SK-N-SH treated with all-trans-retinoic acid at 6 μM for 48 hours (cell line): ENCODE measurements at regions not wholly inside any gene's neighbourhood (a gene's known extent, or its start where the extent isn't known, plus 50 kb on each side); places are given as distances from the start of the nearest gene placed in this dataset.

Experiments used
- OSR1 ChIP-seq: fragments of 250-450 bp; sonication (Bioruptor Pico); IDR thresholded peaks from 2 replicates; pipeline ENCODE4 v1.8.0; 2022; ENCODE audit warnings: moderate library complexity, mild to moderate bottlenecking, inconsistent platforms
- PATZ1 ChIP-seq: fragments of 250-450 bp; sonication (Bioruptor Pico); IDR thresholded peaks from 2 replicates; pipeline ENCODE4 v1.8.0; 2020; ENCODE audit warnings: mild to moderate bottlenecking, moderate library complexity, borderline replicate concordance
- RARB ChIP-seq: fragments of 250-450 bp; sonication (Bioruptor Pico); IDR thresholded peaks from 2 replicates; pipeline ENCODE4 v1.8.0; 2021; ENCODE audit warnings: mild to moderate bottlenecking, moderate library complexity
- ZFP30 ChIP-seq: fragments of 450-650 bp; formaldehyde crosslinking; IDR thresholded peaks from 2 replicates; pipeline ENCODE4 v1.5.0; 2022; ENCODE audit warnings: mild to moderate bottlenecking, moderate library complexity
- TF ChIP-seq, protein P1 (sequence below): fragments of 250-450 bp; sonication (Bioruptor Pico); IDR thresholded peaks from 2 replicates; pipeline ENCODE4 v1.5.1; 2020; ENCODE audit warnings: low read depth, mild to moderate bottlenecking, moderate library complexity

GRCh38 chr14:84068288-84068687, 1461.7 kb upstream of the FLRT2 start:
- TF ChIP-seq ZFP30 (CRISPR knock-in tag) = no peak
- TF ChIP-seq RARB (CRISPR knock-in tag) = no peak
- TF ChIP-seq PATZ1 (CRISPR knock-in tag) = no peak
- no peak for TF ChIP-seq OSR1 (CRISPR knock-in tag)
- TF ChIP-seq, protein P1, sequence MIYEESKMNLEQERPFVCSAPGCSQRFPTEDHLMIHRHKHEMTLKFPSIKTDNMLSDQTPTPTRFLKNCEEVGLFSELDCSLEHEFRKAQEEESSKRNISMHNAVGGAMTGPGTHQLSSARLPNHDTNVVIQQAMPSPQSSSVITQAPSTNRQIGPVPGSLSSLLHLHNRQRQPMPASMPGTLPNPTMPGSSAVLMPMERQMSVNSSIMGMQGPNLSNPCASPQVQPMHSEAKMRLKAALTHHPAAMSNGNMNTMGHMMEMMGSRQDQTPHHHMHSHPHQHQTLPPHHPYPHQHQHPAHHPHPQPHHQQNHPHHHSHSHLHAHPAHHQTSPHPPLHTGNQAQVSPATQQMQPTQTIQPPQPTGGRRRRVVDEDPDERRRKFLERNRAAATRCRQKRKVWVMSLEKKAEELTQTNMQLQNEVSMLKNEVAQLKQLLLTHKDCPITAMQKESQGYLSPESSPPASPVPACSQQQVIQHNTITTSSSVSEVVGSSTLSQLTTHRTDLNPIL = no peak
